ENCODE measurements at regions not wholly inside any gene's neighbourhood (a gene's known extent, or its start where the extent isn't known, plus 50 kb on each side); places are given as distances from the start of the nearest gene placed in this dataset.
A peak's percentile ranks its signal among the peaks of the same experiment; 100 is the strongest.

- H3K4me1 Mint-ChIP-seq = peaks cover 0 to 1% (median 0%) of the 10 kb centered on the region in 4 donors
- H3K9me3 Mint-ChIP-seq = no peaks in the 10 kb centered on the region
- Histone ChIP-seq H3K27ac (ENCODE audit: low read depth, low read length) (no peak overlapping the region), H3K9me3 (ENCODE audit: control insufficient read depth in 1 of 2, low read length in 2 of 2) (no peaks in the 10 kb centered on the region), H3K36me3 (ENCODE audit: insufficient read depth, low read length) (no peaks in the 10 kb centered on the region), H3K4me1 (ENCODE audit: insufficient read depth, low read length) (no peaks in the 10 kb centered on the region), H3K27me3 (ENCODE audit: insufficient read depth, low read length) (no peaks in the 10 kb centered on the region), H3K4me3 (ENCODE audit: low read length in 2 of 2) (no peak overlapping the region)
- intact Hi-C loops (cut with micrococcal nuclease) = no loop called here
- no peaks in the 10 kb centered on the region for H3K36me3 Mint-ChIP-seq
- no peak overlapping the region for H3K4me3 Mint-ChIP-seq
- H3K27ac Mint-ChIP-seq = no peak overlapping the region
- POLR2A ChIA-PET (ENCODE audit: partially characterized antibody) = no interaction called here
- CTCF ChIA-PET (ENCODE audit: partially characterized antibody) = interaction anchor here (0.8 to 9.3 kb wide), 6 partner anchors 13 to 540 kb away, joined by 3 to 293 read pairs (median 4); no protein-coding TSS in a partner anchor
- no peak for DNase-seq
- H3K27me3 Mint-ChIP-seq = peaks cover 3 to 7% of the 10 kb centered on the region in 2 donors
These were observed 71.8 kb upstream of the SEC11C start for GRCh38 chr18:59067873-59068272.

GRCh38 chr18:59068276-59069071 is 71.2 kb upstream of the SEC11C start:
- no peak for DNase-seq
- Histone ChIP-seq H3K9me3 (ENCODE audit: control insufficient read depth in 1 of 2, low read length in 2 of 2) (no peaks in the 10 kb centered on the region), H3K4me1 (ENCODE audit: insufficient read depth, low read length) (no peaks in the 10 kb centered on the region), H3K27me3 (ENCODE audit: insufficient read depth, low read length) (no peaks in the 10 kb centered on the region), H3K27ac (ENCODE audit: low read depth, low read length) (no peak overlapping the region), H3K4me3 (ENCODE audit: low read length in 2 of 2) (no peak overlapping the region), H3K36me3 (ENCODE audit: insufficient read depth, low read length) (no peaks in the 10 kb centered on the region)
- POLR2A ChIA-PET (ENCODE audit: partially characterized antibody) = no interaction called here
- CTCF ChIA-PET (ENCODE audit: partially characterized antibody) = interaction anchor here (0.5 to 9.3 kb wide), 11 partner anchors 9 to 553 kb away, joined by 3 to 293 read pairs (median 3); no protein-coding TSS in a partner anchor
- Mint-ChIP-seq H3K9me3 (no peaks in the 10 kb centered on the region), H3K4me1 (peaks cover 0 to 1% (median 0%) of the 10 kb centered on the region in 4 donors), H3K4me3 (no peak overlapping the region), H3K27me3 (peaks cover under 1 to 5% of the 10 kb centered on the region in 2 donors), H3K27ac (no peak overlapping the region), H3K36me3 (no peaks in the 10 kb centered on the region)
- intact Hi-C loops (cut with micrococcal nuclease) = no loop called here

- DNase-seq = peak; percentile 60 to 70 (median 61)
- Histone ChIP-seq H3K4me1 (ENCODE audit: insufficient read depth, low read length) (no peaks in the 10 kb centered on the region), H3K9me3 (ENCODE audit: control insufficient read depth in 1 of 2, low read length in 2 of 2) (no peaks in the 10 kb centered on the region), H3K36me3 (ENCODE audit: insufficient read depth, low read length) (no peaks in the 10 kb centered on the region), H3K27ac (ENCODE audit: low read depth, low read length) (no peak overlapping the region), H3K4me3 (ENCODE audit: low read length in 2 of 2) (no peak overlapping the region), H3K27me3 (ENCODE audit: insufficient read depth, low read length) (no peaks in the 10 kb centered on the region)
- ChIA-PET POLR2A (ENCODE audit: partially characterized antibody) (interaction anchor here (1.4 kb wide), 1 partner anchor 302 kb away, joined by 5 read pairs; no protein-coding TSS in a partner anchor), CTCF (ENCODE audit: partially characterized antibody) (interaction anchor here (0.7 to 9.3 kb wide), 19 partner anchors 9 to 990 kb away, joined by 3 to 293 read pairs (median 4); no protein-coding TSS in a partner anchor)
- peaks cover 0 to 1% (median 0%) of the 10 kb centered on the region in 4 donors for H3K4me1 Mint-ChIP-seq
- H3K9me3 Mint-ChIP-seq = no peaks in the 10 kb centered on the region
- no peak overlapping the region for H3K27ac Mint-ChIP-seq
- no peak overlapping the region for H3K4me3 Mint-ChIP-seq
- peaks cover 0 to 1% of the 10 kb centered on the region in 2 donors for H3K27me3 Mint-ChIP-seq
- H3K36me3 Mint-ChIP-seq = no peaks in the 10 kb centered on the region
- intact Hi-C loops (cut with micrococcal nuclease) = loop anchor here (1.0 to 5.0 kb wide), 3 partner anchors 289 to 543 kb away; no protein-coding TSS in a partner anchor
These were observed 69.3 kb upstream of the SEC11C start for GRCh38 chr18:59070181-59070912.

GRCh38 chr18:59072727-59073421 is 66.8 kb upstream of the SEC11C start:
- Mint-ChIP-seq H3K4me3 (no peak overlapping the region), H3K36me3 (no peaks in the 10 kb centered on the region), H3K9me3 (no peaks in the 10 kb centered on the region), H3K27ac (no peak overlapping the region), H3K4me1 (peaks cover 0 to 1% (median 0%) of the 10 kb centered on the region in 4 donors), H3K27me3 (peaks cover 0 to 9% of the 10 kb centered on the region in 2 donors)
- intact Hi-C loops (cut with micrococcal nuclease) = loop anchor here (5.0 kb wide), 1 partner anchor 546 kb away; no protein-coding TSS in a partner anchor
- ChIA-PET CTCF (ENCODE audit: partially characterized antibody) (interaction anchor here (1.6 to 9.3 kb wide), 3 partner anchors 9 to 297 kb away, joined by 3 to 293 read pairs (median 59); no protein-coding TSS in a partner anchor), POLR2A (ENCODE audit: partially characterized antibody) (no interaction called here)
- Histone ChIP-seq H3K4me3 (ENCODE audit: low read length in 2 of 2) (no peak overlapping the region), H3K9me3 (ENCODE audit: control insufficient read depth in 1 of 2, low read length in 2 of 2) (no peaks in the 10 kb centered on the region), H3K4me1 (ENCODE audit: insufficient read depth, low read length) (no peaks in the 10 kb centered on the region), H3K27me3 (ENCODE audit: insufficient read depth, low read length) (no peaks in the 10 kb centered on the region), H3K27ac (ENCODE audit: low read depth, low read length) (no peak overlapping the region), H3K36me3 (ENCODE audit: insufficient read depth, low read length) (no peaks in the 10 kb centered on the region)
- DNase-seq = no peak

- ChIA-PET CTCF (ENCODE audit: partially characterized antibody) (interaction anchor here (1.8 kb wide), 2 partner anchors 9 to 24 kb away, joined by 4 to 8 read pairs; no protein-coding TSS in a partner anchor), POLR2A (ENCODE audit: partially characterized antibody) (no interaction called here)
- H3K27me3 ChIP-seq (ENCODE audit: insufficient read depth, low read length) = no peaks in the 10 kb centered on the region
- Mint-ChIP-seq H3K36me3 (no peaks in the 10 kb centered on the region), H3K27ac (no peak overlapping the region), H3K4me1 (no peaks in the 10 kb centered on the region), H3K4me3 (no peak overlapping the region), H3K9me3 (no peaks in the 10 kb centered on the region), H3K27me3 (peaks cover 2 to 22% of the 10 kb centered on the region in 2 donors)
- no peak for DNase-seq
- H3K4me3 ChIP-seq (ENCODE audit: low read length in 2 of 2) = no peak overlapping the region
- intact Hi-C loops (cut with micrococcal nuclease) = no loop called here
- H3K27ac ChIP-seq (ENCODE audit: low read depth, low read length) = no peak overlapping the region
- no peaks in the 10 kb centered on the region for H3K4me1 ChIP-seq (ENCODE audit: insufficient read depth, low read length)
- H3K9me3 ChIP-seq (ENCODE audit: control insufficient read depth in 1 of 2, low read length in 2 of 2) = no peaks in the 10 kb centered on the region
- H3K36me3 ChIP-seq (ENCODE audit: insufficient read depth, low read length) = no peaks in the 10 kb centered on the region
These were observed 63.8 kb upstream of the SEC11C start for GRCh38 chr18:59075923-59076322.

- POLR2A ChIA-PET (ENCODE audit: partially characterized antibody) = no interaction called here
- H3K27me3 Mint-ChIP-seq = peaks cover 13 to 37% of the 10 kb centered on the region in 2 donors
- H3K4me3 Mint-ChIP-seq = no peak overlapping the region
These were observed 60.4 kb upstream of the SEC11C start for GRCh38 chr18:59079264-59079663.

More at GRCh38 chr18:59079264-59079663, 60.4 kb upstream of the SEC11C start:
- Mint-ChIP-seq H3K36me3 (no peaks in the 10 kb centered on the region), H3K27ac (no peak overlapping the region), H3K4me1 (peaks cover 4 to 9% (median 5%) of the 10 kb centered on the region in 4 donors), H3K9me3 (no peaks in the 10 kb centered on the region)
- peaks cover 4% of the 10 kb centered on the region for H3K4me1 ChIP-seq (ENCODE audit: insufficient read depth, low read length)
- no peak overlapping the region for H3K4me3 ChIP-seq (ENCODE audit: low read length in 2 of 2)
- CTCF ChIA-PET (ENCODE audit: partially characterized antibody) = interaction anchor here (0.7 to 3.2 kb wide), 2 partner anchors 9 to 315 kb away, joined by 4 to 21 read pairs; no protein-coding TSS in a partner anchor
- H3K27me3 ChIP-seq (ENCODE audit: insufficient read depth, low read length) = peaks cover 10% of the 10 kb centered on the region
- no peak for DNase-seq
- intact Hi-C loops (cut with micrococcal nuclease) = no loop called here
- no peak overlapping the region for H3K27ac ChIP-seq (ENCODE audit: low read depth, low read length)
- no peaks in the 10 kb centered on the region for H3K9me3 ChIP-seq (ENCODE audit: control insufficient read depth in 1 of 2, low read length in 2 of 2)
- no peaks in the 10 kb centered on the region for H3K36me3 ChIP-seq (ENCODE audit: insufficient read depth, low read length)
